ENCODE measurements at regions not wholly inside any gene's neighbourhood (a gene's known extent, or its start where the extent isn't known, plus 50 kb on each side); places are given as distances from the start of the nearest gene placed in this dataset.
"Not testable (repeated sequence)": the region's sequence is repeated elsewhere in the genome, so short reads cannot be mapped to it uniquely, and the experiment has no call there.

GRCh38 chr2:89537862-89538261, 846.4 kb downstream of the RPIA start:
- not testable (repeated sequence) for H3K27me3 ChIP-seq, H3K36me3 ChIP-seq, H3K4me3 ChIP-seq, H3K27ac ChIP-seq, ATAC-seq, H3K4me1 ChIP-seq, H3K9me3 ChIP-seq
- WGBS, 2 donors (ENCODE audit: low coverage in 1 of 2): no CpG with 5 or more reads among the region's 14 CpGs

GRCh38 chr2:89544110-89544509, 852.6 kb downstream of the RPIA start:
- H3K9me3 ChIP-seq, H3K27ac ChIP-seq, H3K4me1 ChIP-seq, H3K27me3 ChIP-seq, H3K36me3 ChIP-seq, ATAC-seq, H3K4me3 ChIP-seq: not testable (repeated sequence)
- 72 to 76% methylated on average over 2 to 5 of the region's 8 CpGs for WGBS, 2 donors (ENCODE audit: low coverage in 1 of 2)

GRCh38 chr2:89579154-89579553, 887.7 kb downstream of the RPIA start:
- not testable (repeated sequence) for H3K4me3 ChIP-seq, H3K36me3 ChIP-seq, H3K4me1 ChIP-seq, H3K27ac ChIP-seq, ATAC-seq, H3K27me3 ChIP-seq, H3K9me3 ChIP-seq
- WGBS, 2 donors (ENCODE audit: low coverage in 1 of 2): 73% methylated on average over 3 of the region's 8 CpGs; no CpG with 5 or more reads in 1 of the 2 donors

- not testable (repeated sequence) for H3K36me3 ChIP-seq, H3K27me3 ChIP-seq, H3K4me1 ChIP-seq, H3K9me3 ChIP-seq, ATAC-seq, H3K27ac ChIP-seq, H3K4me3 ChIP-seq
- WGBS, 2 donors (ENCODE audit: low coverage in 1 of 2): no CpG with 5 or more reads among the region's 17 CpGs
Observed at GRCh38 chr2:89582816-89583215, 891.3 kb downstream of the RPIA start.

DNA sequence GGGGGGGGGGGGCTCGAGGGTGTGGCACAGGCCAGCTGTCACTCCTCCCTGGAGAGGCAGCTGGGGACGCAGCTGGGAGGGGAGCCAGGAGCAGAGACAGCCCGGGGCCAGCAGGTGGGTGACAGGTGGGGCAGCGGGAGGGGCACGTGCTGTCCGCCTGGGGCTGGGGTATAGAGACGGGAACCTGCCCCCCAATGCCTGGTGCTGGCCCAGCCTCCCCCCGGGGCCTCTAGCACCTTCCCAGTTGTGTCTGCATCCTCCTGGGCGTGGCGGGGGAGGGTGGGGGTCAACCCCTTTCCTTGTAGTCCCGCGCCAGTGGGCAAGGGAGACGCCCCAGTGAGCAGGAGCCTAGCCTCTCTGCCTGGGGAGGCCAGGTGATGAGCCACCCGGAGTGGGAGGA, 892.6 kb downstream of the RPIA start:
- H3K4me1 ChIP-seq, H3K36me3 ChIP-seq, ATAC-seq, H3K9me3 ChIP-seq, H3K27me3 ChIP-seq: not testable (repeated sequence)
- Histone ChIP-seq H3K4me3 (peak overlapping the region in 1 of 2 donors; percentile 50), H3K27ac (peak overlapping the region in 1 of 4 donors; percentile 60)
- WGBS, 2 donors (ENCODE audit: low coverage in 1 of 2): no CpG with 5 or more reads among the region's 14 CpGs

DNA sequence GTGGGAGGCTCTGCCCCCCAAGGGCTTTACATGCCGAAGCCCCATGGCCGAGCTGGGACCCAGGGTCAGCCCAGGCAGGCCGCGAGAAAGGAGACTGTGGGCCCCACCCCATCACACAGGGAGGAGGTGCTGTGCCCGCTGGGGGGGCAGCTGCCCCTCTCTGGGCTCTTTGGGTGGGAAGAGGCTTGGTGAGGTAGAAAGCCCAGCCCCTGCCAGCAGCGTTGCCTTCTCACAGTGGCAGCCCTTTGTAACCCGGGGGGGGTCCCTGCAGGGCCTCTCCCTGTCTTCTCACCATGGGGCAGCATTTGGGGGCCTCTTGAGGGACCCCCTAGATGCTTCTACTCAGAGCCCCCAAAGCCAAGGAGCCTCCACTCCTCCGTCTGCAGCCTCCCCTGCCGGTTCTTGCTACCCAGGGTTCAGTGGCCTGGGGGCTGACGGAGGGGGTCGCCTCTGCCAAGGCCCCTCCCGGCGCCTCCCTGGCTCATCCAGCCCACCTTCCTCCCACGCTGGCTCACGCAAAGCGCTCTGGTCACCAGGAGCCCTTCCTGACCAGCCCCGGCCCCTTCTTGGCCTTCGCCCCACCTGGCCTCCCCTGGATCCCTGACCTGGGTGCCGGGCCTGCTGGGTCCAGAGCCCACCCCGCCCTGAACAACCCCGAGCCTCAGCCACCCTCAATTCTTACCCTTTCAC, 893.5 kb downstream of the RPIA start:
- not testable (repeated sequence) for H3K9me3 ChIP-seq, ATAC-seq, H3K4me1 ChIP-seq, H3K27me3 ChIP-seq, H3K36me3 ChIP-seq
- Histone ChIP-seq H3K27ac (peak overlapping the region in 1 of 4 donors; percentile 75), H3K4me3 (peak overlapping the region; percentile 31 to 50)
- no CpG with 5 or more reads among the region's 21 CpGs for WGBS, 2 donors (ENCODE audit: low coverage in 1 of 2)

- ATAC-seq, H3K4me1 ChIP-seq: not testable (repeated sequence)
- peak overlapping the region in 1 of 4 donors; percentile 75 for H3K27ac ChIP-seq
Observed at GRCh38 chr2:89585558-89585920, 894.1 kb downstream of the RPIA start.

DNA sequence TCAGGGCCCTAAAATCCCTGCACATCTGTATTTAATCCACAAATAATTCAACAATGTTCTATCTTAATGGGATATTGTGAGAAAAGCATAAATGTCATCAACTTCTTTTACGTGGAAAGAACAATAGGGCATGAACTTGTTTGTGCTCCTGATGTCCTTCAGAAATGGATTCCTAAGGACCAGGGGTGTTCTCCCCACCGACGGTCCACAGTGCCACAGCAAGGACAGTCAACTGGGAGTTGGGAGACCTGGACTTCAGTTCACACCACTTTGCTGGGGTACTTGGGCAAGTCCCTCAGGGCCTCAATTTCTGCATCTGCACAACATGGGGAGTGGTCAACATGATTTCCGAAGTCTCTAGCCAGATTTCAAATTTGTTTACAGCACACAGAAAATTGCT, 908.4 kb downstream of the RPIA start:
- 68 to 71% methylated on average over 3 of the region's 4 CpGs for whole genome bisulfite sequencing, 2 donors (ENCODE audit: low coverage in 1 of 2)
- H3K4me3 ChIP-seq, H3K27ac ChIP-seq, H3K9me3 ChIP-seq, ATAC-seq, H3K36me3 ChIP-seq, H3K4me1 ChIP-seq: not testable (repeated sequence)
- peaks cover 13% of the 10 kb centered on the region for H3K27me3 ChIP-seq

More at GRCh38 chr2:89585558-89585920, 894.1 kb downstream of the RPIA start:
- H3K27me3 ChIP-seq, H3K9me3 ChIP-seq, H3K36me3 ChIP-seq: not testable (repeated sequence)
- peak overlapping the region; percentile 31 to 50 for H3K4me3 ChIP-seq
- WGBS, 2 donors (ENCODE audit: low coverage in 1 of 2): no CpG with 5 or more reads among the region's 34 CpGs
- peak; percentile 26 to 39 for TF ChIP-seq POLR2A (IDR thresholded peaks at IDR 0.05)

DNA sequence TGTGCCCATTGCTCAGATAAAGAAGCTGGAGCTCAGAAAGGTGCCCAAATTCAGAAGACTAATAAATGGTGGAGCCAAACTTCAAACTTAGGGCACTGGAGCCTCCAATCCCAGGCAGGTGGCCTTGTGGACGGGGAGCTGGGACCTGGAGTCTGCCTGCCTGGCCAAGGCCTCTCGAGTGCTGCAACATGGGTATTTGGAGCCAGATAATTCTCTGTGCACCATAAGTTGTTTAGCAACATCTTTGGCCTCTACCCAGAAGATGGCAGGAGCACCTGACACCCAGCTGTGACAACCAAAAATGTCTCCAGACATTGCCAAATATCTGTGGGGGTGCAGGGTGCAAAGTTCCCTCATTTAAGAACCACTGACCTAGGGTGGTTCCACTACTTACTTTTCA, 915.0 kb downstream of the RPIA start:
- H3K36me3 ChIP-seq, ATAC-seq, H3K4me3 ChIP-seq, H3K4me1 ChIP-seq, H3K27ac ChIP-seq, H3K9me3 ChIP-seq: not testable (repeated sequence)
- peaks cover 24% of the 10 kb centered on the region for H3K27me3 ChIP-seq
- WGBS, 2 donors (ENCODE audit: low coverage in 1 of 2): no CpG with 5 or more reads among the region's 2 CpGs

DNA sequence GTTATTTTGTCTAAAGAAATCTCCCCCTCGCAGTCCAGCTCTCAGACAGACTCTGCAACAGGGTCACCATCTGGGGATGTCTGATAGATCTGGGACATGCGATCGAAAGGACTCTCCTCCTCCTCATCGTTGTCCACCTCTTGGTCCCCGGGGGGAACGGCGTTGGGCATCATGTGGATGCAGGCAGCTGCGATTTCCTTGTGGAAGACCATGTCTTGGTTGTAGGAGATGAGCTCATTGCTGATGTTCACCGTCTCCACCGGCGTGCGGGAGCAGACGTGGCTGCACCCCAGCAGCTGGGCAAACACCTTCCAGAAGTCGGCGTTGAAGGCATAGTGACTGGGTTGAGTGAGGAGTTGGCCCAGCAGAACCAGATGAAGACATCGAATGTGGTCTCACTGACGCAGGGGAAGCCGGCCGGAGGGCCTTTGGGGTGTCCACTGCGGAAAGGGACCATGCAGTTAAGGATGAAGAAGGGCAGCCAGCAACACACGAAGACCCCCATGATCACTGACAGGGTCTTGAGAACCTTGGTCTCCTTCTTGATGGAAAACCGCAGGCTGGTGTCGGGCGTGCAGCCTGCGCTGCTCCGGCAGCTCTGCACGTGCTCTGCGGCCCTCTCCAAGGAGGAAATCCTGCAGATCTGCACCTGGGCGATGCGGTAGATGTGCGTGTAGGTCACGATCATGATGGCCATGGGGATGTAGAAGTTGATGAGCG, 918.9 kb downstream of the RPIA start:
- not testable (repeated sequence) for H3K27ac ChIP-seq, ATAC-seq, H3K36me3 ChIP-seq, H3K4me3 ChIP-seq, H3K9me3 ChIP-seq, H3K4me1 ChIP-seq
- H3K27me3 ChIP-seq: peaks cover 45% of the 10 kb centered on the region
- 86 to 93% methylated on average over 15 of the region's 33 CpGs for WGBS, 2 donors (ENCODE audit: low coverage in 1 of 2)

- H3K9me3 ChIP-seq, H3K27ac ChIP-seq, ATAC-seq, H3K4me1 ChIP-seq, H3K36me3 ChIP-seq, H3K4me3 ChIP-seq: not testable (repeated sequence)
- 84 to 88% methylated on average over 16 to 21 of the region's 37 CpGs for WGBS, 2 donors (ENCODE audit: low coverage in 1 of 2)
- H3K27me3 ChIP-seq: peaks cover 45% of the 10 kb centered on the region
Observed at GRCh38 chr2:89610927-89611515, 919.5 kb downstream of the RPIA start.

DNA sequence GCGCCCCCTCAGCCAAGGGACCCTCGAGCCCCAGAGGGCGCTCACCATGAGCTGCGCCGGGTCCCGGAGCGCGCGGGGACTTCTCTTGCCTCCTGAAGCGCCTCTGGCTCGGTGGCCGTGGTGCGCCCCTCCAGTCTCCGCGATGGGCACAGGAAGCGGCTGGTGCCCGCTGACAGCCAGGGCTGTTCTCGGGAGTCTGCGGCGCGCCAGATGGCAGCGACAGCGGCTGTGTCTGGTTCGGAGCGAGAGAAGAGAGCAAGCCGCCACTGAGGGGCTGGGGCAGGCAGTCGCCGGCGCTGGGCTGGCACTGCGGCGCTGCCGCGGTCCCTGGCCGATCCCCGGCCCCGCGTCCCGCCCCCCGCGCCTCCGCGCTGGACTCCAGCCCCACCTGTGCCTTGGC, 920.2 kb downstream of the RPIA start:
- not testable (repeated sequence) for H3K4me1 ChIP-seq, H3K36me3 ChIP-seq, H3K27ac ChIP-seq, ATAC-seq, H3K9me3 ChIP-seq
- Histone ChIP-seq H3K27me3 (peaks cover 45% of the 10 kb centered on the region), H3K4me3 (peak overlapping the region in 1 of 2 donors; percentile 38)
- no CpG with 5 or more reads among the region's 42 CpGs for WGBS, 2 donors (ENCODE audit: low coverage in 1 of 2)

DNA sequence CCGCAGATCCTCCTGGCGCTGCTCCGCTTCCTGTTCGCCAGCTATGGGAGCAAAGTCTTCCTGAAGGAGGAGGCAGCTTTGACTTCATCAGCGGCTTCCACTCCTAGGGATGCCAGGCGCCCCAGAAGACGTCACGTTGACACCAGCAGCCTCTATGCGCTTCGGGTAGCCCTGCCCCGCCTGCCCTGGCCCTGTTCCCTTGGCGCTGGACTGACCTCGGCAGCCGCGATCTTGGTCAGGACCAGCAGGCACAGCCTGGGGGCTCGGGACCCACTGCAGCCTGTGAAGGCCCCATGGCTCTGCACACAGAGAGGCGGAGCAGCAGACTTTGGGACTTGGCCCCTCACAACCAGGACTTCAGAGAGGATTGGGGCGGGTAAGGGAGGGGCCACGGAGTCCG, 957.8 kb downstream of the RPIA start:
- H3K4me3 ChIP-seq: peak overlapping the region in 1 of 2 donors; percentile 14
- not testable (repeated sequence) for H3K9me3 ChIP-seq, H3K4me1 ChIP-seq, ATAC-seq, H3K36me3 ChIP-seq, H3K27me3 ChIP-seq, H3K27ac ChIP-seq
- WGBS, 2 donors (ENCODE audit: low coverage in 1 of 2): no CpG with 5 or more reads among the region's 20 CpGs
